ENCODE measurements at regions not wholly inside any gene's neighbourhood (a gene's known extent, or its start where the extent isn't known, plus 50 kb on each side); places are given as distances from the start of the nearest gene placed in this dataset.

GRCh38 chr2:146985753-146986152, 859.1 kb upstream of the ACVR2A start:
- no peak for DNase-seq (ENCODE audit: low read depth in 1 of 2, low spot score in 1 of 2)
- Histone ChIP-seq H3K4me3 (replicated peaks; ENCODE audit: insufficient read depth, low read length) (no peak overlapping the region), H3K27ac (replicated peaks) (no peak overlapping the region), H3K27me3 (ENCODE audit: insufficient read depth, poor library complexity, severe bottlenecking) (no peaks in the 10 kb centered on the region)
- no peak for TF ChIP-seq CTCF (IDR thresholded peaks at IDR 0.05; ENCODE audit: insufficient read depth, low read length)
- no peak for TF ChIP-seq SPI1 (IDR thresholded peaks at IDR 0.05; ENCODE audit: borderline replicate concordance, low read depth)
- no peak for TF ChIP-seq REST (IDR thresholded peaks at IDR 0.05; ENCODE audit: insufficient replicate concordance, low read depth)
- TF ChIP-seq GABPA (IDR thresholded peaks at IDR 0.05; ENCODE audit: low read depth) = no peak
- TF ChIP-seq POLR2AphosphoS5 (IDR thresholded peaks at IDR 0.05; ENCODE audit: low read depth) = no peak

GRCh38 chr2:146984014-146984413, 860.8 kb upstream of the ACVR2A start:
- no peak overlapping the region for H3K27ac ChIP-seq (replicated peaks)
- TF ChIP-seq REST (IDR thresholded peaks at IDR 0.05; ENCODE audit: insufficient replicate concordance, low read depth) (no peak), GABPA (IDR thresholded peaks at IDR 0.05; ENCODE audit: low read depth) (no peak), POLR2AphosphoS5 (IDR thresholded peaks at IDR 0.05; ENCODE audit: low read depth) (no peak)
- no peak for DNase-seq (ENCODE audit: low read depth in 1 of 2, low spot score in 1 of 2)
- no peak overlapping the region for H3K4me3 ChIP-seq (replicated peaks; ENCODE audit: insufficient read depth, low read length)
- no peaks in the 10 kb centered on the region for H3K27me3 ChIP-seq (ENCODE audit: insufficient read depth, poor library complexity, severe bottlenecking)

GRCh38 chr2:146982393-146982846, 862.4 kb upstream of the ACVR2A start:
- TF ChIP-seq POLR2AphosphoS5 (IDR thresholded peaks at IDR 0.05; ENCODE audit: low read depth) (no peak), CTCF (IDR thresholded peaks at IDR 0.05; ENCODE audit: insufficient read depth, low read length) (no peak), SPI1 (IDR thresholded peaks at IDR 0.05; ENCODE audit: borderline replicate concordance, low read depth) (no peak), GABPA (IDR thresholded peaks at IDR 0.05; ENCODE audit: low read depth) (no peak), REST (IDR thresholded peaks at IDR 0.05; ENCODE audit: insufficient replicate concordance, low read depth) (no peak)
- no peak for DNase-seq (ENCODE audit: low read depth in 1 of 2, low spot score in 1 of 2)
- no peaks in the 10 kb centered on the region for H3K27me3 ChIP-seq (ENCODE audit: insufficient read depth, poor library complexity, severe bottlenecking)
- no peak overlapping the region for H3K27ac ChIP-seq (replicated peaks)
- no peak overlapping the region for H3K4me3 ChIP-seq (replicated peaks; ENCODE audit: insufficient read depth, low read length)

Data from HL-60 (cell line).